Fibroblast of gingiva (primary cell): ENCODE measurements at regions not wholly inside any gene's neighbourhood (a gene's known extent, or its start where the extent isn't known, plus 50 kb on each side); places are given as distances from the start of the nearest gene placed in this dataset.

ENCODE experiments used
- DNase-seq: peaks from one replicate; pipeline ENCODE4 v3.0.0-alpha.2; 2011; ENCODE audit warnings: low read depth

DNA sequence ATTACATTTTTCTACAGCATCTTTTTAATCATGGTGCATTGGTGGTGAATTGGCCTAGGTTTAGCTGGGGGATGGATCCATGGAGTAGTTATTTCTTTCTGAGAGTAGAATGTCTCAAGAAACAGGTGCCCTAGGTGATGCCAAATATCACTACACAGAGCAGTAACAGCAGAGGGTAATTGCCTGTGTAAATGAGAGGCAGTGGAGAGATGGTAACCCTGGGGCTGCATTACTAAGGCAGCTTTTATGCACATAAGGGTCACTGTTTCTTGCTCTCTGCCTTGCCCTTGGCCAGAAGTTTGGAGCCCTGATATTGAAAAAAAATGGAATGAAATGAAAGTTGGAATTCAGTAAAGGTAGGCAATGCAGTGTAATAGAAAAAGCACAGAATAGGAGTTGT, 604.0 kb downstream of the NOVA1 start:
- no peak for DNase-seq

DNA sequence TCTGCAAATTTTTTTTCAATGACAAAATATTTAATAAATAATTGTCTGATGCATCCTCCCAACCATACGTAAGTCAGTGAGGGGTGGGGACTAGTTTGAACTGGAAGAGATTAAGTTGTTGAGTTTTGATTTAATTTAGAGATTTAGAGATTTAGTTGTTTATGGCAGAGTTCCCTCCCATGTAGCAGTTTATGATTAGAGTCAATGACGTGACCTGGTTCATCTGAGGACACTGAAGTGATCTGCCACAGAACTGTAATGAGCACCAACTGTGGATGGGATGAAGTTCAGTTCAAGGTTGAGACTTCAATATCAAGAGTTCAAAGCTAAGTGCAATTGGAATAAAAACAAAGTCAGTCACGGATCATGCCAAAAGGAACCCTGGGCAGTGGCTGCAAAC, 609.3 kb downstream of the NOVA1 start:
- no peak for DNase-seq

DNA sequence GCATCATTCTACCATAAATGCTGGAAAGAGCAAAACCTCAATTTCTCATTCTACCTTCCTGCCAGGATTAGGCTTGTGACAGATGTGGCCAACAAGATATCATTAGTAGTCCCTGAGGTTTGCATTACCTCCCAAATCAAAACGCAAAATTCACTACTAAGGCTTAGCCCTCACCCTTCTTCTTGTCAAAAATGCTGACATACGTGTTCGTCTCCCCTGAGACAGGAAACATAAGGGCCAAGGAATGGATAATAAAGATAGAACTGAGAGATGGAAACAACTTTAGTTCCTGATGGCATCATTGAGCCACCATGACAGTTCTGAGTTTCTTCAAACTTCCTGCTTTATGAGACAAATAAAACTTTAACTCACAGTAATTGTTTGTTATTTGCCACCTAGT, 642.1 kb downstream of the NOVA1 start:
- DNase-seq, result no peak

DNA sequence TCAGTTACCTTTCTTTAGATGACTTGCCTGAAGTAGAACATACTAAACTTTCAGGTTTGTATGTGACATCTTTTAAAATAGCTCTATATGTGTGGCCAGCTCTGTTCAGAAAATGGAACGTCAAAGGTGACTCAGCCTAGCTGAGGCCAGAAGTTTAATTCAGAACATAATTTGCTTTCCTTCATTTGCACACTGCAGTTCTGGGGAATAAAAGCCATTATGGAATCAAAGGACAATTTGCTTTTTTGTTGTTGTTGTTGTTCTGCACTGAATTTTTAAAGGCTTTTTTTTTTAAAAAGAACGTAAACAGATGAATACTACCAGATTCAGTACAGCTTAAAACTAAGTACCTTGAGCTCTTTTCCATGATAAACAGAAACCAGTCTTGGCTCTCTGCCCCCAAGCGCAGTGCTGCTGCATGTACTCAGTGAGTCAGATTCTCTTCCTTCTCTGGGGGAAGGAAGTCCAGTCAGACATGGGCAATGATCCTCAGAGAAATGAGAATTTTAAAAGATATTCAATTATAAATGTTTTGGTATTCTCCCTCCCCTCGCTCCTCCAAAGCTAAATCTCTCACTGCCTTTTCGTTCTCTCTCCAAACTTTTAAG, 644.2 kb downstream of the NOVA1 start:
- no peak for DNase-seq

DNA sequence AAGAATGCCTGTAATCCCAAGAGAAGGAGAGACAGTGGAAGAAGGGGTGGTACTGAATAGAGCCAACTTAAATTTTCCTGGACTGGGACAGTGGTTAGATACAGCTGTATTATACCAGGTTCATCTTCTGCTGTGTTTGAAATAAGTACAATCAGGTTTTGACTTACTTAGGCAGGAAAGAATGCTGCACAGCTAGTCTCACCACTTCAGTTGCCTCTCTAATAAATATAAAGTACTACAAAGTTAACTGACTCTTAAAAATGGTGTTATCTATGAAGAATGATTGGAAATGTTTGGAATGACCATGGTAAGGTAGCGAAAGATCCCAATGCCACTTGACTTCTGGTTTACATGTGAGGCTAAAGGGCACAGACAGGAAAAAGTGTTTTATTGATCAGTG, 652.1 kb downstream of the NOVA1 start:
- DNase-seq, result no peak

DNA sequence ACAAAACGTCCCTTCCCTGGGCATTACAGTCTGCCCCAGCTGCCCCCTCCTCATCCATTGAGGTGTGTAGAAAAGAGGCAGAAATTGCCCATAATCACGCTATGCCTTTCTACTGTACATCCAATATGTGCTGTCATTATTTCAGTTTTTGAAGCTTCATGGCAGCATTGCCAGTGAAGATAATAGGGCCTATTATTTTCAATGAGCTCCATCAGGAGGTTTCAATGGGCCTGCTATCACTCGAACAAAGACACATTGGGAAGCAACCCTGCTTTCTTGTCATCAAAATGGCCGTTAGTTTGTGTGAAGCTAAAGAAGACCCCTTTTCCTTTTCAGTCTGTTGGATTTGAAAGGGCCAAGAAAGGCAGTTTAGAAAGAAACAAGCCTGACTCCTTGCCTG, 653.8 kb downstream of the NOVA1 start:
- DNase-seq, result no peak

DNA sequence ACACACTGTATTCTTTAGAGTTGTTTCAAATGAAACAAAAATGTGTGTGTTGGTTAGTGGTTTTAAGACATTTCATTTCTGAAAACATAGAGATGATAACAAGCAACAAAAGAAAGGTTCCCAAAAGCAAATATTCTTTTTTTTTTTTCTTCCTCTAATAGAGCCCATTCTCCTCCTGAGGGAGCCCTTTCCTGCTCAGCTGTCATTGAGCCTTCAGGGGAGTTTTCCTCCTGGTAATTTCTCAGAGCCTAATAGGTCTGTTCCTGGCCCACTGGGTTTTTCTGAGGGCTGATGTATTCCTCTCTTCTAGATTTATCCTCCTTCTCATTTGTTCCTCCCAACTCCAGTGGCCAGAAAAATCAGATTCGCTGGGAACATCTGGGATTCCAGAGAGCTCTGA, 654.5 kb downstream of the NOVA1 start:
- no peak for DNase-seq

DNA sequence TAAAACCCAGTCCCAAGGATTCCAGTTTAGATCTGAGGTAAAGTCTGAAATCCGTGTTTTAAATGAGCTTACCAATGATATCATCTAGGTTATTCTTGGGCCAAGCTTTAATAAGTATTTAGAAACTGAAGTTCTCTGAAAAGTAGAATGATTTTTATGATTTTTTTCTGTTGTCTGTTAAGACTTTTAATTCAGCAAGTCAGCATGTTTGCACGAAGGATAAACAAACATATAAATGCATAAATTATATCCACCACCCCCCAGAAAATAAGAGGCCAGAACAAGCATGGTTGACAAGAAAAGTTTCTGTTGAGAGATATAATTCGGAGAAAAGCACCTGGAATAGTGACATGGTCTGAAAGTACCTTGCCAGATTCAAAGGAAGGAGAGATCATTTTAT, 655.7 kb downstream of the NOVA1 start:
- no peak for DNase-seq

DNA sequence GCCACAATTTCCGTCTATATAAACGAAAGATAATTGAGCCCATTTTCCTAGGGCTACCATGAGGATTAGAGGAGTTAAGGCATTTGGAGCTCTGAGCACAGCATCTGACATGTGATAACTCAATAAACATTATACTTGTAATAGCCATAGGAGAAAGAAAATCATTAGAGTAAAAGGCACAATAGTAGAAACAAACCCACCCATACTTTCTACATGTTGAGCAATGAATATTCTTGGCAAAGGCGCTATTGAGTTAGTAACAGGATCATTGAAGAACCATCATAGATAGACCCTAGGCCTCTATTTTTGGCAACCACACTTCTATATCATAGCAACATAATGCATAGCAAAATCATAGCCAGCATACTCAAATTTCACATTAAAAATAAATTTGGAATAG, 664.1 kb downstream of the NOVA1 start:
- no peak for DNase-seq

DNA sequence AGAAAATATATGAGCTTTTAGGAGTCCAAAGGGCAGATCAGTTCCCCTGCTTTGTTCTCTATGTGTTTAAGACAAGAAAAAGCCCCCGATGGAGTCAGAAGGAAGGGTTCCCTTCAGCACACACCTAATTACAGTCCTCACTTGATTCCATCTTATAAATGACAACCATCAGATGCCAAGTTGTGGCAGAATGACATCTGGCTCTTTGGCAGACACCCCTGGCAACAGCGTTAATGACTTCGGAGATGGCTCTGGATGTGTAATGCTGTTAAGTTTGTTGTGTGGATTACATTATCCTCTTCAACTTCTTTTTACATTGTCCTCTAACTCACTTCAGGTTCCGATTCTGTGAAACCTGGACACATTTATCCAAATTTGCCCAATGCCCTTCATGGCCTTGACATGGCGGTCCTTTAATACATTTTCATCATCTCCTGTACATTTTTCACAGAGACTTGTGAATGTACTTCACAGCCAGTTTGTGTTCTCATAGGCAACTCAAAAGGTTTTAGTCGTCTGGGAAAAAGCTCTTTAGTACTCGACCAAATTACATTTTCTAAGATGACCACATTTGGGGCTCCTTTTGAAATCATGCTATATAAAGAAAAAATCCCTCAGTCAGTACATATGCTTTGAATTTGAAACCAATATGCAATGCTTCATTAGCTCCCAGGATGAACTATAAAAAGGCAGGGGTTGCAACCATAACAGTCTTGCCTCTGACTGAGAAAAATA, 667.8 kb downstream of the NOVA1 start:
- DNase-seq, result no peak

DNA sequence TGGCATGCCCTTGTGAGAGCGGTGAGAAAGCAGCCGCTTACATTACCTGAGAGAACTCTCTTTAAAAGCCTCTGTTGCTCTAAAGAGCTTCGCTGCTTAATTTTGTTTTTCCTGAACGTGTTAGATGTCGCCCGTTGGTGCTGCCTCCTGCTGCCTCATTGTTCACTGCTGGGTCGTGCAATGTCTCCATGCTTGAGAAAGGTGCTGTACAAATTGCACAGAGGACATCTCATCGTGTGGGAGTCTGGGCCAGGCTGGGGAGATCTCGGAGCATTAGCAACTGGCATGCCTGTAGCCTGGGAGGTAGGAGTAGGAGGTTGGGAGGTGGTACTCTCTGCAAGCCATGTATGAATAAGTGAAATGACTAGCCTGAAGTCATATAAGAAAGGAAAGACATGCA, 686.0 kb downstream of the NOVA1 start:
- no peak for DNase-seq

DNA sequence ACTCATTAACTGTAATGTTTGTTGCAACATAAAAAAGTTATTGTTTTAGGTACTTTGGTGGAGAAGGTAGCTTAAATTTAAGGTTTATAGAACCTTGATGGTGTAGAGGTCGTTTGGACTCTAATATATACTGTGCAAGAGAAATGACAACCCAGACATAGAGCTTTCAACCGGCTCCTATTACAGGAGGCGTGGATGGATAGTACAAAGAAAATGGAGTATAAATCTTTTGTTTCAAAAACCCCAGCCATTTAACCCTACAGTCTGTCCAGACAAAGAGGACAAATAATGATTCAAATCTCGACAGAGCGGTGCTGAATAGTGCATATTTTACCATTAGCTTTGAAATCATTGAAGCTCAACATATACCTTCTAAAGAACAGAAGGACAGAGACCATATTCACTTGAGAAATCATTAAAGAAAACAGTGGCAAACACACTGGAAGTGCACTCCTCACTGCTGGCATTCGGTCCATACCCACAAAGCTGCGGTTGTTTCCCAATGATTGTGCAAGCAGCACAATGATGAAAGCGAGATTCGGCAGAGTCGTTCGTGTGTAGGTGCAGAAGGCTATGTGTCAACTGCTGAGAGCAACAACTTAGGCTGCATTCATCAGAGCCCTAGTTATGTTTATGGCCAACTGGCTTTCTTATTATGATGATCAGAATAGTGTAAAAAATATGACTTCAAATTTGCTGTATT, 688.6 kb downstream of the NOVA1 start:
- DNase-seq, result no peak

DNA sequence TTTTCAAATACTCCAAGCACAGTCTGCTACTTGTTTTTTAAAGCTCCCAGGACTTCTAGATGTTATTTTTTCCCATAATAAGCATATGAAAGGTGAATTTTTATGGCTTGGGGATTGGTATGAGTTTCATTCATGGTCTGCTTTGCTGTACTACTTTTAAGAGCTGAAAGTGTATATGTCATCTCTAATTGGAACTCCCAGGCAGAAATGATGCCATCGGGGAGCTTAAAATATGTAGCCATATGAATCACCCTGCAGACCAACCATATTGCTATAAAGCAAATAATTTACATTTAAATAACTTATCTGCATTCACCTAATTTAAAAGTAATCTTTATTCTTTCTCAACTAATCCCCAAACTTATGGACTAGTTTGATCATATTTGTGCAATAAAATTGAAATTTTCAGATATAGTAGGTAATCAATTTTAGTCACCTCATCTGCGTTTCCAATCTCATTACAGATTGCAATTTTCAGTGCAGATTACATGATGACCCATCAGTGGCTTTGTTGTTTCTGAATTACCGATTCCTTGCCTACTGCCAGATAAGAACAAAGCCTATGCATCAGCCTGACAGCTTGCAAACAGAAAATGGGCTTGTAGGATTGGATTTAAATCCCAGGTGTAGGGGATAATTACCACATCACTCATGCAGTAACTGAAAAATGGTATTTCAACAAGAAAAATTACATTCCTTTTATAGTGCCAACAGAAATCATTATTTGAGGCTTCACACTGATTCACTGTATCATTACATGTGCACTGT, 689.4 kb downstream of the NOVA1 start:
- no peak for DNase-seq

DNA sequence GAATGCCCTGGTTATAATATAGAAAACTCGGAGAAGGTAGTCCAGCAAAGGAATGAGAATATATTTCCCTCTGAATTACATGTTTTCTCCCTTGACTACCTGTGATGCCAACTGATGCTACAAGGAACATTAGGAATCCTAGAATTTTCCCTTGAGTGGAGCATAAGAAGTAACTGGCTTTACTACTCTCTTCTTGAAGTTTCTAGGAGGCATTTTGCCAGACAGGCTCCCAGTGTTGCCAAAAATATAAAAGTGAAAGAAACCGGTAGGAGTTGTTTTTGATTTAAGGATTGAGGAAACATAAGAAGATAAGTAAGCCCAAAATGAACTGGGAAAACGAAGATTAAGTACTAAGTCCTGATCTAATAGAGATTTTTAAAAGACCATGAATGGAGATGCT, 693.4 kb downstream of the NOVA1 start:
- no peak for DNase-seq

DNA sequence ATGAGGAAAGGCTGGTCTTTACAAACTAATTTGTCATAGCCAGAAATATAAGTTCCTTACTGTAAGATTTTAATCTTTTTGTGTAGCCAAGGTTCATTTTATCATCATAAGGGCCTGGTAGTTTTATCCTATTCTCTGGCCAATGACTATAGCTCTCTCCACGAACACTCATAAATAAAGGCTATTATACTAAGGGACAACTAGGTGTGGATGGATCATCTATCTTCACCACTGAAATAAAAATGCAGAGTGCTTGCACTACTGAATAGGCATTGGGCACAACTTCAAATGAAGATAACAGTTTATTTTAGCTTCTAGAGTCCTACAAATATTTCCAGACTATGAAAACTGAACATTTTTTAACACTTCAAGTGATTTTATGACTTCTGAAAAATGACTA, 698.6 kb downstream of the NOVA1 start:
- no peak for DNase-seq

DNA sequence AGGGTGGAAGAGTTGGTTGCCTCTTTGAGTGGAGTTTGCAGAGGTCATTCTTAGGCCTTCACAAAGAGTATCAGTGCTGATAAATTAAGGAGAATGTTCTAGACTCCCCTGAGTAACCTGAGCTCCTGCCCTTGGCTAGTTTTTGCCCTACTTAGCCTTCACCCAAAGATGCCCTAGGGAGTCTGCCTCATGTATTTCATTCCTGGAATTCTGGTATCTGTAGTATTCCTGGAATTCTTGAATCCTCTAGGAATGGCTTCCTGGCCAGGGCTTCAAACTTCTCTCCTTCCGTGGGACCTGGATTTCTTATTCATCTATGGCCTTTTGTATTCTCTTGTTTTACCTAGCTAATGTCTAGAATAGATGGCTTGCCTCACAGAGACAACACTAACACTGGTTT, 701.1 kb downstream of the NOVA1 start:
- no peak for DNase-seq

DNA sequence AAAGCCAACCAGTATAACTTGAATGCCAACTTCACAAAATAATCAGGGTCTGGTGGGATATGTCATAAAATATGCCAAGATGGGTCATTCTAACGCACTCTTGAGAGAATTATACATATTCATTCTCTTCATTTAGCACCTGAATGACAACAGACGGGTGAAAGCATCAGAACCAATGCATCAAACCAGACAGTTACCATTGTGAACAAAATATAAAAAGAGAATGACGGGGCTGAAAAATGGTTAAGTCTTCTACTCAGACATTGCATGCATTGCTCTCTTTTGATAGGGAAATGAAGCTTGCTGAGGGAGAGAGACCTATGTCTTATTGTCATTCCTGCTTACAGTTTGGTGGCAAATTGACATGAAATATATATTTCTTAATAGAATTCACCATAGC, 702.1 kb downstream of the NOVA1 start:
- DNase-seq, result no peak

DNA sequence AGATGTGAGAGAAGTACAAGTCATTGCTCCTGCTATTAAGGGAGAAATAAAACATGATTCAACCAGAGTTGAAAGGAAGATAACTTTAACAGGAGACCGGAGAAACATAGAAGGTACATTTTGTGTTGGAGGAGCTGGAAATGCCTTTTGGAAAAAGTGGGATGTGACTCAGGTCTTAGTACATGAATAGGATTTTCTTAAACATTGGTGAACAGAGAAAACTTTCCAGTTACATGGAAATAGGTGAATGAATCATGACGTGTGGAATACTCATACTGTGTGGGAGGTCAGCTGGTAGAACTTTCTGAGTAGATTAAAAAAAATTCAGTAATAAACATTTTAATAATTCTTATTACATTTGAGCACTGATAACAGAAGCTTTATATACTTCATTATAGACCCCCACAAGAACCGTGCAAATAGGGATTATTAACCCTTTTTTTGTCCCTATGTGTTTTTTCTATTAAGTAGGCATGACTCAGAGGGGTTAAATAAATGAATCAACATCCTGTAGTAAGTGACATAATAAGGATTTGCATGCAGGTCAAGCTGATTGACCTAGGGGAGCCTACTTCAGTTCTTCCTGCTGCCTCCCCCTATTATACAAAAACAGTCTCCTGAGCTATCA, 710.5 kb downstream of the NOVA1 start:
- no peak for DNase-seq

DNA sequence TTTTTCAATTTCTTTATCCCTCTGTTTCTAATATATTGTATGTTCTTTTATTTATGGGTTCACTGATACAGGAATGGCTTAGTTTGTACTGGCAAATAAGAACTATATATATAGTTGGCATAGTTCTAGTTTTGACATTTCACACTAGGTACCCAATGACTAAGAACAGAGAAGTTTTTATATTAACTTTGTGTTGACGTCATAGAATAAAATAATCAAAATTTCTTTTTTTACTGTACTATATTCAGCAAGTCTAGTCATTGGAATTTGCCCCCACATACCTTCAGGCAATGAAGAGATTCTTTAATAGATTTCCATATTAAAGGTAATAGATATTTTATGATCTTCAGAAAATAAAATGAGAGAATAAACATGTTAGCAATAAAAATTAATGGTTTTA, 713.2 kb downstream of the NOVA1 start:
- no peak for DNase-seq

DNA sequence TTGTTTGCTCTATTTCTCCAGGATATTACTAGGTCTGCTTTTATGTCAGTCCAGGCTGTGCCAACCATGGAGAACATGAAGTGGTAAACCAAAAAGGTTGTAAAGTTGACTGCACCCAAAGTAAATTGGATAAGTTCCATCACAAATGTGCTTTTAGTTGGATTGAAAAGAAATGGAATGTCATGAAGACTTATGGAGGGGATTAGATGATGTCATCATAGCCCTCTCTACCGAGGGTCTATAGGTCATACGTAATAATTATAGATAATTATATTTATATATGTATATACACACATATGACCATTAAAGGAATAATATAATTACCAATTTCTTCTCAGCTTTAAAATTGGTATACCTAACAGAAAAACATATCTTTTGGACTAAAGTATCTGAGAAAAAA, 714.9 kb downstream of the NOVA1 start:
- no peak for DNase-seq

DNA sequence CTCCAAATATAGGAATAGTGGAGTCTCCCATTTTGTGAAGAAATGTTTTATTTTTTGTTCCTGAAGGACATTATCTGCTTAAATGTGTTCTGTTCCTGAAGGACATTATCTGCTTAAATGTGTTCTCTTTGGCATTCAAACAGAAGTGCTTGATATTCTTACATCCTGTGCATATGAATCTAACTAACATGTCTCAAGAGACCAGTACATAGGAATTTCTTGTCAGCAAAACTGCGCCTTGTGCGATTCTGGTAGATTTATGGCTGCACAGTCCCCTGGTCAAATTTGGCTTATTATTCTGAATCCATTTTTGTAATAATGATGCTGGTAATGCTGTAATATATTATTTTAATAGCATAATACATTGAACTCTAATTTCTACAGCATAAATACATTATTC, 722.4 kb downstream of the NOVA1 start:
- no peak for DNase-seq

DNA sequence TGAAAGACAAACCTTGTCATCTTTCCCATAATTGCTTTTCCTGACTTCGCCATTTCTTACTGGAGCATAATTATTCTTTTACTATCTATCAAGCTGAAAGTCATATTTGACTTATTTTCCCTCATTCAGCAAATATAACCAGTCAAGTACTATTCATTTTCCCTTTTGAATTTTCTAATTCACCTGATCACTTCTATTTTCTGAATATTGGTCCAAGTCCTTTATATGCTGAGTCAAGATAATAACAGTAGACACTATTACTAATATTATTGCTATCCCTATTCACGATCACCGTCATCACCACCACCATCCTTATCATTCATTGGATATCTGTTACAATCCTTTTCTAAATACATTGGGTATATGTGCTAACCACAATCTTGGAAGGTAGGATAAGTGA, 728.0 kb downstream of the NOVA1 start:
- no peak for DNase-seq
